HG02610 (cell line): ENCODE measurements at regions not wholly inside any gene's neighbourhood (a gene's known extent, or its start where the extent isn't known, plus 50 kb on each side); places are given as distances from the start of the nearest gene placed in this dataset.

ENCODE experiments used
- ATAC-seq: cut with Tn5 transposase; IDR thresholded peaks from one replicate; pipeline ENCODE4 v1.9.1; 2021; ENCODE audit warnings: mild to moderate bottlenecking, moderate library complexity; ENCODE audit not compliant: unreplicated experiment

GRCh38 chr9:73020877-73021276 lies 68.0 kb upstream of the ALDH1A1 start:
- no peak for ATAC-seq

- ATAC-seq, result no peak
These were observed 61.2 kb upstream of the ALDH1A1 start for GRCh38 chr9:73014011-73014410.

- ATAC-seq, result no peak
These were observed 59.1 kb upstream of the ALDH1A1 start for GRCh38 chr9:73011956-73012355.

- ATAC-seq, result no peak
These were observed 58.4 kb upstream of the ALDH1A1 start for GRCh38 chr9:73011181-73011750.

GRCh38 chr9:73009649-73010288 lies 56.9 kb upstream of the ALDH1A1 start:
- no peak for ATAC-seq

GRCh38 chr9:73007966-73008672 lies 55.3 kb upstream of the ALDH1A1 start:
- no peak for ATAC-seq

GRCh38 chr9:73006986-73007385 lies 54.1 kb upstream of the ALDH1A1 start:
- ATAC-seq, result no peak
